ENCODE measurements at regions not wholly inside any gene's neighbourhood (a gene's known extent, or its start where the extent isn't known, plus 50 kb on each side); places are given as distances from the start of the nearest gene placed in this dataset.

DNA sequence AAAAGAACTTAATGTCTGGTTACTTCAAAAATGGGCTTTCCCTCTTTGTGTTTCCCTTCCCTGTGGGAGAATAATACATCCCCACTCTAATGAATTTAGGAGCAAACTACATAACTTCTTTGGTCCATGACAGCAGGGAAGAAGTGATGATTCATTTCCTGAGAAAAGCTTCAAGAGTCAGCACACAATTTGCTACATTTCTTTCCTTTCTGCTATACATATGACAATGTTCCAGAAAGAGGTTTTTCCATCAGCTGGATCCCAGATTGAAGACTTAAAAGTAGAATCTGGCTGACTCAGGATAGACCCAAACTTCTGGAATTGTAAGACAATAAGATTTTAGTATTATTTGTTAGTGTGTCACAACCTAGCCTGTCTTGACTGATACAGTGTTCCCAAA, 126.1 kb downstream of the DRD1 start:
- no peak overlapping the region for H3K4me3 ChIP-seq (ENCODE audit: low read length in 2 of 2)

DNA sequence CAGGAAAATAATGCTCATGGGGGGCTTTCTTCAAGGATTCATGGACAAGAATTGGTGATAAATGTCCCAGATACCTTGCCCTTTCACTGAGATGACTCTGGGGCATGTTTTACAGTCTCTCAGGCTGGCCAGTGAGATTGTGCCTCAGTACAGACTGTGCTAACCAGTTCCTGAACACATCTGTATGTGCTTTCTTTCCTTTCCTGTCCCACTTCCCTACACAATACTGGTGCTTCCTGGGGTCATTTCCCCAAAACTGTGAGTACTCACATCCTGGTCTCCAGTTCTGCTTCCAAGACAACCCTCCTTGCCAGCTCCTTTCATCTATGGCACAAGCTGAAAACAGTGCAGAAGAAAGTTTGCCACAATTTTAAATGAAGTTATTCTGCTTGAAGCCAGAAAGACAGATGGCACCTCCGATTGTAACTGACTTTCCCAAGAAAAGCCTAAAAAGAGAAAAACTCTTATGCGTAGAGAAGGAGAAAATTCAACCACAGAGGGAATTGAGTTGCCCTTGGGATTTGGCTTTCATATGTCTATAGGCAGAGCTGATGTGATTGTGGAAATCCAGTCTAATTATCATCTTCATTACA, 134.7 kb downstream of the DRD1 start:
- WGBS, result 92% methylated on average over 2 of the region's 2 CpGs
- H3K27me3 ChIP-seq (ENCODE audit: control insufficient read depth in 2 of 2, insufficient read depth in 1 of 2, low read length in 1 of 2), result no peaks in the 10 kb centered on the region

More for the DNA sequence above, 126.1 kb downstream of the DRD1 start:
- Histone ChIP-seq H3K36me3 (ENCODE audit: control insufficient read depth in 2 of 2, insufficient read depth in 2 of 2, low read length in 1 of 2) (no peaks in the 10 kb centered on the region), H3K27me3 (ENCODE audit: control insufficient read depth in 2 of 2, insufficient read depth in 1 of 2, low read length in 1 of 2) (no peaks in the 10 kb centered on the region), H3K9me3 (ENCODE audit: control insufficient read depth in 2 of 2, insufficient read depth in 1 of 2, low read length in 1 of 2) (no peaks in the 10 kb centered on the region), H3K4me1 (ENCODE audit: control insufficient read depth in 2 of 2, insufficient read depth in 2 of 2, low read length in 2 of 2) (no peaks in the 10 kb centered on the region), H3K27ac (ENCODE audit: low read depth in 1 of 2, low read length in 1 of 2) (no peak overlapping the region)
- DNase-seq (ENCODE audit: low read depth in 6 of 9, low spot score in 9 of 9), result no peak

DNA sequence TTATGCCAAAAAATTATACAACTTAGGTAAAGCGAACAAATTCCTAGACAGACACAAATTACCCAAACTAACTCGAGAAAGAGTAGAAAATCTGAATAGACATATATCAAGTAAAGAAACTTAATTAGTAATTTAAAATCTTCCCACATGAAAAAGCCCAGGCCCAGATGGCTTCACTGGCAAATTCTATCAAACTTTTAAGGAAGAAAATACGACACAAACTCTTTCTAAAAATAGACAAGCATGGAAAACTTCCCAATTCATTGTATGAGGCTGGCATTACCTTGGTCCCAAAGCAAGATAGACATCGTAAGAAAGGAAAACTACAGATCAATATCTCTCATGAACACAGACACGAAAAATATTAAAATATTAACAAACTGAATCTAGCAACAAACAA, 135.3 kb downstream of the DRD1 start:
- 85% methylated on average over 5 of the region's 5 CpGs for WGBS

More for the DNA sequence above, 134.7 kb downstream of the DRD1 start:
- no peak overlapping the region for H3K4me3 ChIP-seq (ENCODE audit: low read length in 2 of 2)
- no peaks in the 10 kb centered on the region for H3K4me1 ChIP-seq (ENCODE audit: control insufficient read depth in 2 of 2, insufficient read depth in 2 of 2, low read length in 2 of 2)
- DNase-seq (ENCODE audit: low read depth in 6 of 9, low spot score in 9 of 9), result no peak
- H3K27ac ChIP-seq (ENCODE audit: low read depth in 1 of 2, low read length in 1 of 2), result no peak overlapping the region
- H3K36me3 ChIP-seq (ENCODE audit: control insufficient read depth in 2 of 2, insufficient read depth in 2 of 2, low read length in 1 of 2), result no peaks in the 10 kb centered on the region
- no peaks in the 10 kb centered on the region for H3K9me3 ChIP-seq (ENCODE audit: control insufficient read depth in 2 of 2, insufficient read depth in 1 of 2, low read length in 1 of 2)

DNA sequence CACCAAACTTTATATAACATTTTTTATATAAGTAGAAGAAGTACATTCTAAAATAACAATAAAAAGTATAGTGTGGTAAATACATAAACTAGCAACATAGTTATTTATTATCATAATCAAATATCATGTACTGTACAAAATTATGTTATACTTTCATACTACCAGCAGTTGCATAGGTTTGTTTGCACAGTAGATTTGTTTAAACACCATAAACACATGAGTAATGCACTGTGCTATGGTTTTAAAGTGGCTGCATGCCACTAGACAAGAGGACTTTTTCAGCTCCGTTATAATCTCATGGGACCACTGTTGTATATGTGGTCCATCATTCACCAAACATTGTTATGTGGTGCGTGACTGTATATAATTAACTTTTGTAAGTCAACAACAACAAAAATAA, 137.6 kb downstream of the DRD1 start:
- DNase-seq (ENCODE audit: low read depth in 6 of 9, low spot score in 9 of 9), result no peak
- H3K9me3 ChIP-seq (ENCODE audit: control insufficient read depth in 2 of 2, insufficient read depth in 1 of 2, low read length in 1 of 2), result no peaks in the 10 kb centered on the region
- 97% methylated on average over 2 of the region's 2 CpGs for WGBS
- no peaks in the 10 kb centered on the region for H3K4me1 ChIP-seq (ENCODE audit: control insufficient read depth in 2 of 2, insufficient read depth in 2 of 2, low read length in 2 of 2)
- no peaks in the 10 kb centered on the region for H3K36me3 ChIP-seq (ENCODE audit: control insufficient read depth in 2 of 2, insufficient read depth in 2 of 2, low read length in 1 of 2)
- no peaks in the 10 kb centered on the region for H3K27me3 ChIP-seq (ENCODE audit: control insufficient read depth in 2 of 2, insufficient read depth in 1 of 2, low read length in 1 of 2)
- no peak overlapping the region for H3K27ac ChIP-seq (ENCODE audit: low read depth in 1 of 2, low read length in 1 of 2)
- no peak overlapping the region for H3K4me3 ChIP-seq (ENCODE audit: low read length in 2 of 2)

More for the DNA sequence above, 135.3 kb downstream of the DRD1 start:
- no peaks in the 10 kb centered on the region for H3K9me3 ChIP-seq (ENCODE audit: control insufficient read depth in 2 of 2, insufficient read depth in 1 of 2, low read length in 1 of 2)
- no peaks in the 10 kb centered on the region for H3K36me3 ChIP-seq (ENCODE audit: control insufficient read depth in 2 of 2, insufficient read depth in 2 of 2, low read length in 1 of 2)
- no peaks in the 10 kb centered on the region for H3K27me3 ChIP-seq (ENCODE audit: control insufficient read depth in 2 of 2, insufficient read depth in 1 of 2, low read length in 1 of 2)
- no peak overlapping the region for H3K27ac ChIP-seq (ENCODE audit: low read depth in 1 of 2, low read length in 1 of 2)
- no peak for DNase-seq (ENCODE audit: low read depth in 6 of 9, low spot score in 9 of 9)
- no peak overlapping the region for H3K4me3 ChIP-seq (ENCODE audit: low read length in 2 of 2)
- no peaks in the 10 kb centered on the region for H3K4me1 ChIP-seq (ENCODE audit: control insufficient read depth in 2 of 2, insufficient read depth in 2 of 2, low read length in 2 of 2)

DNA sequence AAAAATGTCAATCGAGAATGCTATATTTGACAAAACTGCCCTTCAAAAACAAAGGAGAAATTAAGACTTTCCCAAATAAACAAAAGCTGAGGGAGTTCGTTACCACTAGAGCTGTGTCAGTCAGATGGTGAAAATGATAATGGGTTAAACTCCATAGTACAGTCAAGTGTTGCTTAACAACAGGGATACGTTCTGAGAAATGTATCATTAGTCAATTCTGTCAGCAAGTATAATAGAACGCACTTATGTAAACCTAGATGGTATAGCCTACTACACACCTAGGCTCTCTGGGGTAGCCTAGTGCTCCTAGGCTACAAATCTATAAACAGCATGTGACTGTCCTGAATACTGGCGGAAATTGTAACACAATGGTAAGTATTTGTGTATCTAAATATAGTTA, 138.7 kb downstream of the DRD1 start:
- DNase-seq (ENCODE audit: low read depth in 6 of 9, low spot score in 9 of 9), result no peak
- H3K4me1 ChIP-seq (ENCODE audit: control insufficient read depth in 2 of 2, insufficient read depth in 2 of 2, low read length in 2 of 2), result no peaks in the 10 kb centered on the region
- WGBS, result 84% methylated on average over 5 of the region's 5 CpGs
- H3K27me3 ChIP-seq (ENCODE audit: control insufficient read depth in 2 of 2, insufficient read depth in 1 of 2, low read length in 1 of 2), result no peaks in the 10 kb centered on the region
- H3K36me3 ChIP-seq (ENCODE audit: control insufficient read depth in 2 of 2, insufficient read depth in 2 of 2, low read length in 1 of 2), result no peaks in the 10 kb centered on the region
- H3K4me3 ChIP-seq (ENCODE audit: low read length in 2 of 2), result no peak overlapping the region
- H3K9me3 ChIP-seq (ENCODE audit: control insufficient read depth in 2 of 2, insufficient read depth in 1 of 2, low read length in 1 of 2), result no peaks in the 10 kb centered on the region
- H3K27ac ChIP-seq (ENCODE audit: low read depth in 1 of 2, low read length in 1 of 2), result no peak overlapping the region

DNA sequence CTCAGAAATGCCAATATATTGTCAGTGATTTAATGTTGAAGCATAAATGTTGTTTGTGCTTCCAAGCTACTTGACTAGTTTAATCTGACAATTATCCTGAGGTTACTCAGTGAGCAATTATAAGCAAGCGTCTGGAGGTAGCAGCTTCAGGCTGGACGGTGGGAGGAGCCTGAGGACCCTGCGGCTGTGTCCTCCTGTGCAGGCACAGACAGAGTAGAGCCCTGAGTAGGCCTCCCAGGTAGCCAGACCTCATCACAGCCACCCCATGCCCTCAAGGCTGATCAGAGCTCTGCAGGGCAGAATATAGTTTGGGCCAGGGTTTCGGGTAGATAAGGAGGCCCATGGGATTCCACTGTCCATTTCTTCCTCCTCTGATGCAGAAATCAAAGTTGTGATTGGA, 153.6 kb downstream of the DRD1 start:
- no peak for DNase-seq (ENCODE audit: low read depth in 6 of 9, low spot score in 9 of 9)
- Histone ChIP-seq H3K9me3 (ENCODE audit: control insufficient read depth in 2 of 2, insufficient read depth in 1 of 2, low read length in 1 of 2) (no peaks in the 10 kb centered on the region), H3K36me3 (ENCODE audit: control insufficient read depth in 2 of 2, insufficient read depth in 2 of 2, low read length in 1 of 2) (no peaks in the 10 kb centered on the region), H3K27ac (ENCODE audit: low read depth in 1 of 2, low read length in 1 of 2) (no peak overlapping the region), H3K27me3 (ENCODE audit: control insufficient read depth in 2 of 2, insufficient read depth in 1 of 2, low read length in 1 of 2) (no peaks in the 10 kb centered on the region), H3K4me3 (ENCODE audit: low read length in 2 of 2) (no peak overlapping the region), H3K4me1 (ENCODE audit: control insufficient read depth in 2 of 2, insufficient read depth in 2 of 2, low read length in 2 of 2) (no peaks in the 10 kb centered on the region)
- WGBS, result 78% methylated on average over 4 of the region's 4 CpGs

DNA sequence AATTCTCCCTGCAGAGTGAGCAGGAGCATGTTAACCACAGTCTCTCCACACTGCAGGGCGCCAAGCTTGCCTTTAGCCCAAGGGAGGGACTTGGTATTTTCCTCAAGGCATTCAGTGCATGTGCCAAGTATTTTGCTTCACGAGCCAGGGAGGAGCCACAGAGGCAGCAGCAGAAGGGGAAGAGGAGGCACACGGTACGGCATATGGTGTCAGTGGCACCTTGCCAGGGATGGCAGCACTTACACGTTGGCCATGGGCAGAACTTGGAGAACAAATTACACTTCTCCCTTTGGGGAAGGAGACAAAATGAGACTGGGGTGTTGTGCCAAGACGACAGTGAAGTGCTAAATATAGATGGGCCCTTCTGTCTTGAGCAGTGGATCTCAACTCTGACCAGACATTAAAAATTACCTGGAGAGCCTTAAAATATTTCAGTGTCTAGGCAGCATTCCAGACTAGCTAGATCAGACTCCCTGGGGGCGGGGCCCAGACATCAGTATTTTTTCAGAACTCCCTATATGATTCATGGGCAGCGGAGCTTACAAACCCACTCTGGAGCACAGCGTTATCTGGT, 155.8 kb downstream of the DRD1 start:
- 87% methylated on average over 9 of the region's 9 CpGs for WGBS
- no peak overlapping the region for H3K4me3 ChIP-seq (ENCODE audit: low read length in 2 of 2)
- no peak for DNase-seq (ENCODE audit: low read depth in 6 of 9, low spot score in 9 of 9)

DNA sequence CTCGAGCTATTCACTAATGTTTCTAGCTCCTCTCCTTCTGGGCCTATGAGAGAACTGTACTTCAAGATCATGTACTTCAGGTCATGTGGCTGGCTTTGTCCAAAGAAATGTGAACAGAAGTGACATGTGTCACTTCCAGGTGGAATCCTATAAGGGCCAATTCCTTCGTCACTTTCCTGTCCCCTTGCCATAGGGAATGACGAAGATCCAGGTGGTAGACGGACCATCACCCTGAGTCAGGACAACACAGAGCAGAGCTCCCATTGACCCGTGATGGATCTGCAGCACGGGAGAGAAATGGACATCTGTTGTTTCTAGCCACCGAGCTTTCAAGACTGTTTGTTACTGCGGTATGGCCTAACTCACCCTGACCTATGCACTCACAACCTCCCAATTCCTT, 157.0 kb downstream of the DRD1 start:
- no peaks in the 10 kb centered on the region for H3K9me3 ChIP-seq (ENCODE audit: control insufficient read depth in 2 of 2, insufficient read depth in 1 of 2, low read length in 1 of 2)
- H3K27me3 ChIP-seq (ENCODE audit: control insufficient read depth in 2 of 2, insufficient read depth in 1 of 2, low read length in 1 of 2), result no peaks in the 10 kb centered on the region
- whole genome bisulfite sequencing, result 94% methylated on average over 8 of the region's 8 CpGs
- no peak overlapping the region for H3K4me3 ChIP-seq (ENCODE audit: low read length in 2 of 2)
- DNase-seq (ENCODE audit: low read depth in 6 of 9, low spot score in 9 of 9), result no peak
- no peaks in the 10 kb centered on the region for H3K36me3 ChIP-seq (ENCODE audit: control insufficient read depth in 2 of 2, insufficient read depth in 2 of 2, low read length in 1 of 2)
- no peaks in the 10 kb centered on the region for H3K4me1 ChIP-seq (ENCODE audit: control insufficient read depth in 2 of 2, insufficient read depth in 2 of 2, low read length in 2 of 2)
- no peak overlapping the region for H3K27ac ChIP-seq (ENCODE audit: low read depth in 1 of 2, low read length in 1 of 2)

More for the DNA sequence above, 155.8 kb downstream of the DRD1 start:
- H3K9me3 ChIP-seq (ENCODE audit: control insufficient read depth in 2 of 2, insufficient read depth in 1 of 2, low read length in 1 of 2), result no peaks in the 10 kb centered on the region
- no peak overlapping the region for H3K27ac ChIP-seq (ENCODE audit: low read depth in 1 of 2, low read length in 1 of 2)
- no peaks in the 10 kb centered on the region for H3K36me3 ChIP-seq (ENCODE audit: control insufficient read depth in 2 of 2, insufficient read depth in 2 of 2, low read length in 1 of 2)
- no peaks in the 10 kb centered on the region for H3K4me1 ChIP-seq (ENCODE audit: control insufficient read depth in 2 of 2, insufficient read depth in 2 of 2, low read length in 2 of 2)
- no peaks in the 10 kb centered on the region for H3K27me3 ChIP-seq (ENCODE audit: control insufficient read depth in 2 of 2, insufficient read depth in 1 of 2, low read length in 1 of 2)

DNA sequence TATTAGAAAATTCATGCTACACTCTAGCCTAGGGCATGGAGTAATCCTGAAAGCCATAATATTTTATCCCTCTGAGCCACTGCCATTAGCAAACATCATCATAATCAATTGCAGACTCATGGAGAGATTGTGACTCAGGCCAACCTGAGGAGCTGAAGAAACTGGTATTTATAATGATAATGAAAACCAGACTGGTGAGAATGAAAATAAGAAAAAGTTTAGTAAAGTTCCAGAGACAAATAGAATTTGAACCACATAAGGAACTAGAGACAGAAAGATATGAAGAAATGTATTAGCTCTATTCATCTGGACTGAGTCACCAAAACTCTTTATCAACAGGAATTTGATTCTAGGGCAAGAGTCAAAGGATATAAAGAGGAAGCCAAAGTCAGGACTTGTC, 158.7 kb downstream of the DRD1 start:
- H3K36me3 ChIP-seq (ENCODE audit: control insufficient read depth in 2 of 2, insufficient read depth in 2 of 2, low read length in 1 of 2), result no peaks in the 10 kb centered on the region
- no peak for DNase-seq (ENCODE audit: low read depth in 6 of 9, low spot score in 9 of 9)
- H3K27ac ChIP-seq (ENCODE audit: low read depth in 1 of 2, low read length in 1 of 2), result no peak overlapping the region
- H3K9me3 ChIP-seq (ENCODE audit: control insufficient read depth in 2 of 2, insufficient read depth in 1 of 2, low read length in 1 of 2), result no peaks in the 10 kb centered on the region
- H3K4me3 ChIP-seq (ENCODE audit: low read length in 2 of 2), result no peak overlapping the region
- no peaks in the 10 kb centered on the region for H3K4me1 ChIP-seq (ENCODE audit: control insufficient read depth in 2 of 2, insufficient read depth in 2 of 2, low read length in 2 of 2)
- H3K27me3 ChIP-seq (ENCODE audit: control insufficient read depth in 2 of 2, insufficient read depth in 1 of 2, low read length in 1 of 2), result no peaks in the 10 kb centered on the region
